ENCODE measurements at regions not wholly inside any gene's neighbourhood (a gene's known extent, or its start where the extent isn't known, plus 50 kb on each side); places are given as distances from the start of the nearest gene placed in this dataset.
"Not testable (repeated sequence)": the region's sequence is repeated elsewhere in the genome, so short reads cannot be mapped to it uniquely, and the experiment has no call there.

GRCh38 chr17:45554479-45554878 lies 64.0 kb upstream of the PLEKHM1 start:
- not testable (repeated sequence) for DNase-seq

GRCh38 chr17:45558821-45559220 lies 68.3 kb upstream of the PLEKHM1 start:
- DNase-seq = not testable (repeated sequence)

- not testable (repeated sequence) for DNase-seq
Measured at GRCh38 chr17:45562868-45563267, 72.3 kb upstream of the PLEKHM1 start.

- DNase-seq = not testable (repeated sequence)
Measured at GRCh38 chr17:45563283-45563682, 72.8 kb upstream of the PLEKHM1 start.

- not testable (repeated sequence) for DNase-seq
Measured at GRCh38 chr17:45568275-45568674, 77.8 kb upstream of the PLEKHM1 start.

GRCh38 chr17:45573326-45573725 lies 82.8 kb upstream of the PLEKHM1 start:
- DNase-seq = not testable (repeated sequence)

- DNase-seq = no peak
Measured at GRCh38 chr17:45573924-45574770, 83.6 kb upstream of the PLEKHM1 start.

- DNase-seq = no peak
Measured at GRCh38 chr17:45575126-45575885, 84.8 kb upstream of the PLEKHM1 start.

- DNase-seq = not testable (repeated sequence)
Measured at GRCh38 chr17:45576527-45577307, 86.2 kb upstream of the PLEKHM1 start.

- DNase-seq = no peak
Measured at GRCh38 chr17:45577571-45578279, 87.2 kb upstream of the PLEKHM1 start.

GRCh38 chr17:45578516-45579455 lies 88.3 kb upstream of the PLEKHM1 start:
- no peak for DNase-seq

- DNase-seq = no peak
Measured at GRCh38 chr17:45579529-45580495, 89.3 kb upstream of the PLEKHM1 start.

GRCh38 chr17:45580924-45581323 lies 90.4 kb upstream of the PLEKHM1 start:
- no peak for DNase-seq

GRCh38 chr17:45581860-45582259 lies 91.3 kb upstream of the PLEKHM1 start:
- DNase-seq = no peak

- peak; percentile 79 for DNase-seq
Measured at GRCh38 chr17:45584092-45585036, 93.8 kb upstream of the PLEKHM1 start.

GRCh38 chr17:45585037-45585733 lies 94.7 kb upstream of the PLEKHM1 start:
- peak; percentile 93 for DNase-seq

- peak; percentile 52 for DNase-seq
Measured at GRCh38 chr17:45585794-45586650, 95.5 kb upstream of the PLEKHM1 start.
